ENCODE measurements at regions not wholly inside any gene's neighbourhood (a gene's known extent, or its start where the extent isn't known, plus 50 kb on each side); places are given as distances from the start of the nearest gene placed in this dataset.

DNA sequence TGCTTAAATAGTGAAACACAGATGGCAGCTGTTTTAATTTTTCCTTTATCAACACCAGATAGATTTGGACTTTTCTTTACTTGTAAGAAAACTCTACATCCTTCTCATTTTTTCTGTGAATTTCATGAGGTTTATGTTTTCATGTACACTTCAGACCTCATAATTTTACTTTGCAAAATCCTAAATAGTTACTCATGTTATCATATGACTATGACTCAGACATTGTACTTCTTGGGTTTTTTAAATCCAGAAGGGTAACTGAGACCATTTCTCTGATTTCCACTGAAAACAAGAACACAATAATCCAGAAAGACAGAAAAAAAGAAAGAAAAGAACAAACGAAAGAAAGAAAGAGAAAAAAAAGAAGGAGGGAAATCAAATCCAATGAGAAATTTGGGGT lies 1021.6 kb downstream of the NCAM2 start:
- DNase-seq (ENCODE audit: low read depth), result peak; percentile 51

DNA sequence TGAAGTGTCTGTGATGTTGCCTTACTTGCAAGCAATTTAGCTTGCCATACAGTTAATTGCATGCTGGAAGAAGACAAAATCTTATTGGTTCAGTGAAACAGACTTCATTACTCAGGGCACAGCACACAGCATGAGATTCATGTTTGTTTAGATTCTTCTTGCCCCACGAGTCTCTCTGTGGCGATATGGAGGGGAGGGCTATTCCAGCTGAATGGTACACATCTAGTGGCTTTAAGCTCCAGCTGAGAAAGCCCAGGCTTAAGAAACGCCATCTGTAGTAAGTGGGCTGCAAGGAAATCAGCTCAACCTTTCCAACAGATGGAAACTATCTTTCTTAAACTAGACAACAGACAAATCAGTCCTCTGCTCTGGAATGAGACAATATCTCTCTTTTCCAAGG lies 1022.0 kb downstream of the NCAM2 start:
- DNase-seq (ENCODE audit: low read depth), result peak; percentile 1

GRCh38 chr21:22023896-22024295 lies 1025.7 kb downstream of the NCAM2 start:
- DNase-seq (ENCODE audit: low read depth), result peak; percentile 56

DNA sequence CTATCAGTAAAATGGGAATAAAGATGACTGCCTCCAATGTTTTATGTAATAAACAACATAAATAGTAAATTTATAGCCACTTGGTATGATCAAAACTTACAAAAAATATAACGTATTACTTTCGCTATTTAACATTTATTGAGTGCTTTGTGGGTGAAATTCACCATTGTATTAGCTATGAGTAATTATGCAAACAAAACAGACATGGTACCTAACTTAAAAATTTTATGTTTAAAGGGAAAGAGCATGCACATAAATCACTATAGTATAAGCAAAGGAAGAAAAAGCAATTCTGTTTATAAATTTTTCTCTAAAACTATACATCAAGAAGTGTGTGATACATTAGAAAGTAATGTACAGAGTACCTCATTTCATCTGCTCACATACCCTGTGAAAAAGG lies 1046.2 kb downstream of the NCAM2 start:
- no peak for DNase-seq (ENCODE audit: low read depth)

DNA sequence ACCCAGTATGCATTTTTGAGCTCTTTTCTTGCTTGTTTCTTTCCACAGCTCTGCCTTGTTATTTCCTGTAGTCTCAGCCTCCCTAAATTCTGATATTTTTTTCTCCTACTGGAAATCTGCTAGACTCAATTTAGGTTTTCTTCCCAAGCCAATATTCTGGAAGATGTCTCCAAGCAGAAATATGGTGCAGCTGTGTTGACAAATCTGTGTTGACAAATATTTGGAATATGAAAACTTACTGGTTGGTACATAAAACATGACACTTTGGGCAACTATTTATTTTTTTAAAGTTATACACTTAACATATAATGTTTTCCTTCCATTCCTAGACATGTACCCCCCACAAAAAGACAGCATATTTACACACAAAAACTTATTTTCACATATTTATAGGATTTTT lies 1048.4 kb downstream of the NCAM2 start:
- no peak for DNase-seq (ENCODE audit: low read depth)

DNA sequence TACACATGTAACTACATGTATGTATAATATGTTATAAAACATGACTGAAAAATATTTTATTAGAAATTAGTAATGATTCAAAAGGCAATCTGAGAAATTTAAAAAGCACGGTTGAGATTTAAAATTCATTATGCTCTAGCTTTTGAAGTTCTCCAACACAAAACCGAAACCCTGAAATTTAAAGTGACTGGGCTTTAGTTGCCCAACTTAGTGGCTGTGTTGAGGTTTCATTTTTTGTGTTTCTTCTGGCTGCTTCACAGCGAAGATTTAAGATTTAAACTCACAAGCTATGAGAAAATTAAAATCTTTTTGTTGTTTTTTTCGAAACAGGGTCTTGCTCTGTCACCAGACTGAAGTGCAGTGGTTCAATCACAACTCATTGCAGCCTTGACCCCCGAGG lies 1058.7 kb downstream of the NCAM2 start:
- DNase-seq (ENCODE audit: low read depth), result peak; percentile 15

DNA sequence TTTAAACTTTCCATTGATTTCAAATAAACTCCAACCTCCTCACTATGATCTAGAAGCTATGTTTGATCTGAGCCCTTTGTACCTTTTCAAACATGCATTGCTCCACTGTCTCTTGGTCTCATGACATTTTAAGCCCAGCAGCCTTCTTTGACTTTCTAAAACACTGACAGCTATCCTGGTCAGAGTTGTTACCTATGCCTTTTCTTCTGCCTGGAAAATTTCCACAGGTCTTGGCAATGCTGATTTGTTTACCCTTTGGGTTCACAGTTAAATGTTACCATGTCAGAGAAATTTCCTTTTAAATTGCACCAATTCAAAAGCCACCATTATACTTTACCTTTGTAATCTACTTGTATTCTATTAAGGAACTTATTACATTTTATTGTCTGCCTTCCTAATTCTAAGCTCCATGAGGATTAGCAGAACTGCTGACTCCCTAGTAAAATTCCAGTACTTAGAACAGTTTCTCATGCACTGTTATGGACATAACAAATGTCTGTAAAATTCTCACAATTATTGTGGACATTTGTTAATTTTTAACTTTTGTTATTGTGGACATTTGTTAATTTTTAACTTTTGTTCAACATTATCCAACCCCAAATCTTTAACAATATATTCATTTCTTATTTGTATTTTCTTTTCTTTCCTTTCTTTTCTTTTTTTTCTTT lies 1064.4 kb downstream of the NCAM2 start:
- DNase-seq (ENCODE audit: low read depth), result no peak

DNA sequence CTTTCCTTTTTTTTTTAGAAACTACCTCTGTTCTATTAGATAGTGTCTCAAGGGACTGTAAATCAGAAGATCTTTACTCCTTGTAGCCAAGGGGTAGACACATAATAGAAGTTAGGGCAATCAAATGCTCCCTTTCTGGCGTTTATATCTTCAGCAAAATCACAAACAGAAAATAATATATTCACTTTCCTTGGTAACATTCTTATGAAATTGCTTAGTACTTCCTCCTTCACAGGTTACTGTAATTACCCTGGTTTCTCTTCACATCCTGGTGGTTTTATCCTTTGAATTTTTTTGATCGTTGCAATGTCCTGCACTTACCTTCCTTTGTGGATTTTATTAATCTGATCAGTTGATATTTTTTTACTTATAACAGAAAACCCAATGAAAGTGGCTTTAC lies 1064.9 kb downstream of the NCAM2 start:
- DNase-seq (ENCODE audit: low read depth), result no peak

- no peak for DNase-seq (ENCODE audit: low read depth)
Measured at GRCh38 chr21:22076471-22076870, 1078.3 kb downstream of the NCAM2 start.

GRCh38 chr21:22083899-22084298 lies 1085.7 kb downstream of the NCAM2 start:
- no peak for DNase-seq (ENCODE audit: low read depth)

DNA sequence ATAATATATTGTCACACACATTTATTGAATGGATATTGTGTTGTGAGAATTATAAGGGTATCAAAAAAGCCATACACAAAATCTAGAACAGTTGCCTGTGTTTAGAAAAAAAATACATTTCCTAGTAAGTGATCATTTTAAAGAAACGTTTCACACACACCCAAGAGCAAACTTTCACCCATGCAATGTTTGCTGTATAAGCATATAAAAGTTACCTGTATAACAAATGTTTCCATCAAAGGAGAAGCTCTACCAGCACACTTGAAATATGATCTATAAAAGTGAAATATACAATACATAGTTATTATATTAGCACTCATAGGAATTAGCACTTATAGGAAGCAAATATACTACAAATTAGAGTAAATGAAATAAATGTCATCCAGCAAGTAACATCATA lies 1098.1 kb downstream of the NCAM2 start:
- DNase-seq (ENCODE audit: low read depth), result no peak

GRCh38 chr21:22106720-22107410 lies 1108.7 kb downstream of the NCAM2 start:
- no peak for DNase-seq (ENCODE audit: low read depth)

DNA sequence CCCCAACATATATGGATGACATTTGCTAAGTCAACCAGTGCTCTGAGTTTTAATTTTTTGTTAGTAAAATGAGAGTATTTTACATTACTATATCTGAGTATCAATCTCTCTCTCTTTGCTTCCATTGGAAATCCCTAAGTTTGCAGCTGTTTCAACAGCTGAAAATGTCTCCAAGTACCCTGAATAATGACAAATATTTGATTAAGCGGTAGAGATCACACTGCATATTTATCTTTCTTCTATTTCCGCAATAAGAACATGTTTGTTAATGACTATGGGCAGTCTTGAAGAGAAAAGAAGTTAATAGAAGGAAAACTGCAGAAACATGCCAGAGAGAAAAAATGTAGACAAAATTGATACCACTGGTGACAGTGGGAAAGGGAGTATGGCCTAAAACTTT lies 1117.5 kb downstream of the NCAM2 start:
- DNase-seq (ENCODE audit: low read depth), result no peak

- DNase-seq (ENCODE audit: low read depth), result peak; percentile 55
Measured at GRCh38 chr21:22120616-22121266, 1122.5 kb downstream of the NCAM2 start.

GRCh38 chr21:22125581-22125980 lies 1127.4 kb downstream of the NCAM2 start:
- DNase-seq (ENCODE audit: low read depth), result no peak

DNA sequence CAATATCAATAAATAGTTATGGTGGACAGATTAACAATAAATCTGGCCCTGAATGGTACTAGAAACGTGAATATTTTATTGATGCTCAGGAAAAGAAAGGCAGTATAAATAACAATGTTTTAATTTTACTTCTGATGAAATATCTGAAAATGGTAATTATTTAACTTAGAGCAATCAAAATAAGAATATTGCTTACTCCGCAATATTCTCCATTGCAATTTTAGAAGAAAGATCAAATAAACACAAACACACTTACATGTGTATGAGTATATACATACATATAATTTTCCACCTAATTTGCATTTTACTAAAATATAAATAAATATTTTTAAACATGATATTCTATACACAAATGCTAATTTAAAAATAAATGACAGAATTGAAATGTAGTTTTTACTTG lies 1130.5 kb downstream of the NCAM2 start:
- DNase-seq (ENCODE audit: low read depth), result no peak

- DNase-seq (ENCODE audit: low read depth), result no peak
Measured at GRCh38 chr21:22132358-22133071, 1134.3 kb downstream of the NCAM2 start.

DNA sequence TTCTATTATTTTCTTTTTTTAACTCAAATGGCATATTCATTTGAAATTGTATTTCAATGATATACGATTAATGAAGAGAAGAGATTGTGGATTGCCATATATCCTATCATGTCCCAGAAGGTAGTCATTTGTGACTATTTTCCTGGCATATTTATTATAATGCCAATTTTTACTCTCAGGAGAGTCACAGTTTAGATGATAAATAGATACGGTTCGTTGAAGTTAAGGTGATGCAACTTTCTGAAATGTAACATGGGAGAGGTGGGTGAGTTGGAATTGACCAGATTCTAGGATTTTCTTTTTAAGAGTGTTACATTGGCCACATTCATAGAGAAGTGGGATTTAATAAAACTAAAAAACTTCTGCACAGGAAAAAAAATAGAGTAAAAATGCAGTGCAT lies 1138.5 kb downstream of the NCAM2 start:
- no peak for DNase-seq (ENCODE audit: low read depth)

DNA sequence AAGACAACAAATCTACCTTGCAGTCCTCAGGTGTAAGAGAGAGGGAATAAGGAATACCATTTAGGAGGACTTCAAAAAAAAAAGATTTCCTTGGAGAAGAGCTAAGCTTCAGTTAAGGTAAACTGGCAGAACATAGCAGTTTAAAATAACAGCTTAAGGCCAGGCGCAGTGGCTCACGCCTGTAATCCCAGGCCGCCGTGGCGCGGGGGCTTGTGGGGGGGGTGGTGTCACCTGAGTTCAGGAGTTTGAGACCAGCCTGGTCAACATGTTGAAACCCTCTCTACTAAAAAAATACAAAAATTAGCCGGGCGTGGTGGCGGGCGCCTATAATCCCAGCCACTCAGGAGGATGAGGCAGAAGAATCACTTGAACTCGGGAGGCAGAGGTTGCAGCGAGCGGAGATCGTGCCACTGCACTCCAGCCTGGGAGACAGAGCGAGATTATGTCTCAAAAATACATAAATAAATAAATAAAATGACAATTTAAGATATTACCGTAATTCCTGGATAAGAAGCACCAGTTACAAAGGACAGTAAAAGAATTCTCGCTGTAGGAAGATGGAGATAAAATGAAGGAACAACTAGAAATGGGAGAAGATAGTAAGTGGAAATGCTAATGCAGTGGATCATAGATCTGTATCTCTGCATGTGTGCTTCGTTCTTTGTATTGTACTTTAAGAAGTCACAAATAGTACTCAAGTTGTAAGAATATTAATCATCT lies 1140.2 kb downstream of the NCAM2 start:
- DNase-seq (ENCODE audit: low read depth), result no peak

DNA sequence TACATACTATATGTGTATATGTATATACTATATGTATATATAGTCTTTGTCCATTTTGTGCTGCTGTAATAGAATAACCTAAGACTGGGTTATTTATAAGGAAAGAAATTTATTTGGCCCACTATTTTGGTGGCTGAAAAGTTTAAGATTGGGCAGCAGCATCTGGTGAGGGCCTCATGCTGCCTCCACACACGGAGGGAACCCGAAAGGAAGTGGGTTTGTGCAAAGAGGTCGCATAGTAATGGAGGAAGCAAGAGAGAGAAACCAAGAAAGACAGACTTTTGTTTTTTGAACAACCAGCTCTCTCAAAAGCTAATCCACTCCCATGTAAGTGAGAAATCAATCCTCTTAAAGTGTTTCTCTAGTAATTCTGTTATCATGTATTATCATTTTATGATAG lies 1147.3 kb downstream of the NCAM2 start:
- DNase-seq (ENCODE audit: low read depth), result no peak

GRCh38 chr21:22154579-22155274 lies 1156.5 kb downstream of the NCAM2 start:
- no peak for DNase-seq (ENCODE audit: low read depth)

- no peak for DNase-seq (ENCODE audit: low read depth)
Measured at GRCh38 chr21:22164912-22165311, 1166.7 kb downstream of the NCAM2 start.
